Fibroblast of skin of left biceps (primary cell): ENCODE measurements at regions not wholly inside any gene's neighbourhood (a gene's known extent, or its start where the extent isn't known, plus 50 kb on each side); places are given as distances from the start of the nearest gene placed in this dataset.
"Not testable (repeated sequence)": the region's sequence is repeated elsewhere in the genome, so short reads cannot be mapped to it uniquely, and the experiment has no call there.

Source experiments
- DNase-seq, 2 experiments: peaks; one replicate each; pipeline ENCODE4 v3.0.0-alpha.2; 2013; ENCODE audit warnings: low read depth in 2 of 2

DNA sequence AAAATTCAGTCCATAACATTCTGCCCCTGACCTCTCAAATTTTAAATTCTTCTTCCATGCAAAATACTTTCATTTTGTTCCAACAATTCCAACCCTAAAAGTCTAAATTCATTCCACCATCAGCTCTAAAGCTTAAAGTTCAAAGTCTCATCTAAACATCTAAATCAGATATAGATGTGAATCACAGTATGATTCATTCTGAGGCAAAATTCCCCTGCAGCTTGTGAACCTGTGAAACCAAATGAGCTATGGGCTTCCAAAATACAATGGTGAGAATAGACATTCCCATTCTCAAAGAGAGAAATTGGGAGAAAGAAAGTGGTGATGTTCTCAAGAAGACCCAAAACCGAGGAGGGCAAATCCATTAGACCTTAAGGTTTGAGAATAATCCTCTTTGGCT lies 309.8 kb downstream of the HIVEP2 start:
- DNase-seq: peak in 1 of 2 experiments; percentile 6

DNA sequence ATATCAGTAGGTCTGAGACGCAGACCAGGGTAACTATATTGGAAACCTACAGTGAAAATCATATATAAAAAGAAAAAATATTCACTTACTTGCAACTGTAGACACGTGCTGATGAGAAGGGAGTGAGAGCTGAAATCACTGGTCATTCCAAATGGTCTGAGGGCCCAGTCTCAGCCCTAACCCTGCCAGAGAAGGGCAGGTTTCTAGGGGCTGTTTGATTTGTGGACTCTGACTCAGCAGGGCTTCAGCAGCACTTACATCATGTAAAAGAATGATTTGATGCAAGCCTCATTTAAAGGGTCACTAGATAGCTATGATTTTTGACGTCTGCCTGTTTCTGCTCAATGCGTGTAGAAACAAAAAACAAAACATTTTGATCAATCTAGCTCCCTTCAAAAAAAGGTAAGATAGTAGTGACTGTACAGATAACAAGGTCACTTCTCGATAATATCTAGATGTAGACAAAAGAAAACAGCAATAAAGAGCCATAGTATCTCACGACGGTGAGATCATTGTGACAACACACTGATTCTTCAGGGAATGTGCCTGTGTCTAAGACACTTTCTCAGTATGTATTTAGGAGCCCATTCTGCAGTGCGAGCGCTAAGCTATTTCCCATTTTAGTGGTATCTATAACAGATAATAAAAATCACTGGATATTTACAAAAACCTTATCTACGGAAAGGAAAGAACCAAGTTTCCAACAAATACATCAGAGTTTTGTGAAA lies 307.2 kb downstream of the HIVEP2 start:
- no peak for DNase-seq

DNA sequence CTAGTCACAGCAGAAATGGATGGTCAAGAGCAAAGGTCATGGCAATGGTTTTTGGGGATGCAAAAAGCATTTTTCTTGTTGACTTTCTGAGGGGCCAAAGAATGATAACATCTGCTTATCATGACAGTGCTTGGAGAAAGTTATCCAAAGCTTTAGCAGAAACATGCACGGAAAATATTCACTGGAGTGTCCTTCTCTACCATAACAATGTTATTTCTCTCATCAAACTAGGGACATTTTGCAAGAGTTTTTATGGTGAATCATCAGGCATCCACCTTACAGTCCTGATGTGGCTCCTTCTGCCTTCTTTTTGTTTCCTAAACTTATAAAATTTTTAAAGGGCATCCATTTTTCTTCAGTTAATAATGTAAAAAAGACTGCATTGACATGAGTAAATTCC lies 302.3 kb downstream of the HIVEP2 start:
- DNase-seq: no peak

DNA sequence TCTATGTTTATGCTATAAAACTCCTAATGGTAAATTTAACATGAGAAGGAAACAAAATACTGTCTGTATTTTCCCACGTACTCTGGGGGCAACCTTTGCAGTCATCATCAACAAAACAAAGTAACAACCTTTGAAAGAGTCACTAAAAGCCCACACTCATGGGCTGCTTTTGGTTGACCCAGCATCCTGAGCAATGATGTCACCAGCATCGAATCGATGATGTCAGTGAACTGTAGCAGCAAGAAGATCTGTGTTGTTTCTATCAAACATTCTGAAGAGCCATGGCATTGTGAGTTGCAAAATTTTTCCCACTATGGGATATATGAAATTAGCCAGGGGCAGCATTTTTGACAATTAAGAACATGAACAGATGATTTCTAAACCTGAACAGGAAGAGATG lies 300.1 kb downstream of the HIVEP2 start:
- no peak for DNase-seq

DNA sequence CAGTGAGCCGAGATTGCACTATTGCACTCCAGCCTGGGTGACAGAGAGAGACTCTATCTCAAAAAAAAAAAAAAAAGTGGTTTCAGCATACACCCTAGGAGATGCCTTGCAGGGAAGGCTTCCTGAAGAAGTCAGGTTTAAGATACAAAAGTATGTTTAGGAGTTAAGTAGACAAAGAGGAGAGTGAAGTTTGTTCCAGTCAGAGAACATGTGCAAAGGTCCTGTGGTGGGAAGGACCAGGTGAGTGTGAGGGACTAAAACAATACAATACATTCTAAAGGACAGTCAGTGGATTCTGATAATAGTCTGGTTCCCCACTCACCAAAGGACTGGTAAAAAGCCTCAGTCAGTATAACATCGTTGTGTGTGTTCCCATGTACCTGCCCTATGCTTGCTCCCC lies 299.3 kb downstream of the HIVEP2 start:
- DNase-seq: no peak

DNA sequence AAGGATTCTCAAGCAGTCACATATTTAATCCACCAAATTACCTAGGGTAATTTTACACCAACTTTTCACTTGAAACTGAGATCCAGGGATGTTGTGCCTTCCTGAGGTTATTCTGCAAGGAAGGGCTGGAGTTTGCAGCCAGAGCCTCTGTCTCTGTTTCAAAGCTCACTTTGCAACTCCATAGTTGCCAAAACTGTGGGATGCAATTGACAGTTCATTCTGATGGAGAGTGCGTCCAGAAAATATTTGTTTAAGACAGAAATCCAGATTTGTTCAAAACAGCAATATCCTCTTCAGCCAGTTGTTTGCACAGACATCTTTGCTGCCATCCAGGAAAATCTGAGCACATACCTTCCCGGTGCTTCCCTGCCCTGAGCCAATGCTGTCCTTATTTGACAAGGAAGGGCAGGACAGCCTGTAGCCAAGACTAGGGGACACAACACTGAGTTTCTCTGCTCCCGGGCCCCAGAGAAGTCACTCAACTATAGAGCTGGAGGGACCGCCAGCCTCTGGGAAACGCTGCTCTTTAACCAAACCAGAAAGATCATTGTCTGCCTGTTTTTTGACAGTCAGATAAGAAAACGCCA lies 297.4 kb downstream of the HIVEP2 start:
- DNase-seq: no peak

DNA sequence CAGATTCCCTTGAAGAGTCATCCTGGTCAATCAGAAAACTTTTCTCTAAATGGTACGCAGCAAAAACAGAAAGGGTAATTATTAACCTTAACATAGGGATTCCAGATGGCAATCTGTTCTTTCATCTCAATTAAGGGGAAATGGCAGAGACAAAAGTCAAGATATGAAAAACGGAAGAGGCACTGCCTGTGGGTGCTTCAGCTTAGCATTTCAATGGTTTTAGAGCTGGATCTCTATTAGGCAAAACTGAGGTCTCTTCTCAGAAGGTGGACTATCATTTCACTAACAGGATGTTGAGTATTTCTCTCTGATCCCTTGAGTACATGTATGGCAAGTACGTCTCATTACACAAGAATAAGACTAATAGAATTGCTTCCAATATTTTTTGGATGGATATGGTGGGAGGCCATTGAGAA lies 296.9 kb downstream of the HIVEP2 start:
- no peak for DNase-seq

DNA sequence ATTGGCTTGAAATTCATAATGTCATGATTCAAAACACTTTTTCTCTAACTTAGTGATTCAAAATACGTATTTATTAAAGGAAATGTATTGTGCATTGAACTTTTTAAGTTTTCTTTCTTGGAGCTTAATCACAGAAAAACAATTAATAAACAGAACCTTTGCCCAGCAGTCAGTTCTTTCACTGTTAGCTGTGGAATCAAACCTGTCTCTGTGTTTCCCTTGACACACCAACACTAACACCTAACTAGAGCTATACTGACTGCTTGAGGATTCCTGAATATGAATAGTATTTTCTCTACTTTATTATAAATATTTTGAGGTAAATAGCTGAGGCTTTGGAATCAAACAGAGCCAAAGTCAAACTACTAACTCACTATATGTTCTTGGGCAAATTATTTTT lies 296.4 kb downstream of the HIVEP2 start:
- no peak for DNase-seq

DNA sequence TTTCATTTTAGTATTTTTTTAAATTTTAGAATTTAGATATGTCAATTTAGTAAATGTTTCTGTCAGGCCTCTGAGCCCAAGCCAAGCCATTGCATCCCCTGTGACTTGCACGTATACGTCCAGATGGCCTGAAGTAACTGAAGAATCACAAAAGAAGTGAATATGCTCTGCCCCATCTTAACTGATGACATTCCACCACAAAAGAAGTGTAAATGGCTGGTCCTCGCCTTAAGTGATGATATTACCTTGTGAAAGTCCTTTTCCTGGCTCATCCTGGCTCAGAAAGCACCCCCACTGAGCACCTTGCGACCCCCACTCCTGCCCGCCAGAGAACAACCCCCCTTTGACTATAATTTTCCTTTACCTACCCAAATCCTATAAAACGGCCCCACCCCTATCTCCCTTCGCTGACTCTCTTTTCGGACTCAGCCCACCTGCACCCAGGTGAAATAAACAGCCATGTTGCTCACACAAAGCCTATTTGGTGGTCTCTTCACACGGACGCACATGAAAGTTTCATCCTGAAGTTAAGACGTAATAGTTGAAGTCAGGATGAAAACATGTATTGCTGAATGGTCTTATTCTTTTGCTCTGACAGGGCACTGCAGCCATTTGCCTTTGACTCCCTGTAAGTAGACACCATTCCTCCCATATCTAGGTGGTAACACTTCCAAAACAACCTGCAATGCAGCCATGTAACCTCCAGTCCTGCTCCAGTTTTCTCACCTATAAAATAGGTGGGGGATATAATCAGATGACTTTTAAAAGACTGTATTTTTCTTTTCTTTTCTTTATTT lies 295.3 kb downstream of the HIVEP2 start:
- DNase-seq: not testable (repeated sequence)

DNA sequence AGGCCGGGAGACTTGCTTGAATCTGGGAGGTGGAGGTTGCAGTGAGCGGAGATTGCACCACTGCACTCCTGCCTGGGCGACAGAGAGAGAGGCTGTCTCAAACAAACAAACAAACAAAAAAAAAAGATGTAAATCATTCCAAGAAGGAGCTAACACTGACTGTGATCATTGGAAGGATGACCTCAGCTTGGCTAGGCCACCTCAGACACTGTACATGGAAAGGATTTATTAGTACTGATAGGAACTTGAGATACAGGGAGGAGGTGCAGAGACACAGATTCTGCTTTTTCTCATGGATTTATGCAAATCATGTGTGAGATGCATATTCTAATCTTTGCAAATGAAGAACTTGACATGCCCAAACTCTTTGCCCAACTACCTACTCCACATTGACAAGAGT lies 293.6 kb downstream of the HIVEP2 start:
- no peak for DNase-seq

DNA sequence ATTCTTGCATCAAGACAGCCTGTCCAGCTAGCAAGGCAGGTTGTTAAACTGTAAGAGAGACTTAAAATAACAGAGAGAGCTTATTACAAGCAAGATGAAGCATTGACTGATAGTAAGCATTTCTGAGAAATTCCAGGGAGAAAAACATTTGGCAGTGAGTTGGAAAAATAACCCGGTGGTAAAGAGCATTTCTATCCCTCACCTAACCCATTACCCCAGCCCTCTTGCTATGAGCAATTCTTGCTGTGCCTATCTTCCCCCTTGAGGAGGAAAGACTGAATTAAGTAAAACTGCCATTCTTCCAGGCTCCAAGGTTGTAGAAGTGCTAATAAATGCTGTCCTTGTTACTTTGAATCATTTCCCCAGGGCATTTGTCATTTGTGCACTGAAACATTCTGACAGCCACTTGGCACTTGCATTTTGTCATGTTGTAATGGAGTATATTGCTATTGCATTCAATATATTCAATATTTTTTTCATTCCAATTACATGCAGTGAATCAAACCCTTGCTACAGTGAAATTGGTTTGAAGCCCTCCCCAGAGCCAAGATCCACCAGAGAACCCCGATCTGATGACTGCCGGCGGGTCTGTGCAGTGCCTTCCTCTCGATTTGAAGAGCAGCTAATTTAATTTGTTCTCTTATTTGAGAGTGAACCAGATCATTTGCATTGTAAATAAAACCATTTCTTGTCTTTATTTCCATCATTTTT lies 291.1 kb downstream of the HIVEP2 start:
- DNase-seq: no peak

DNA sequence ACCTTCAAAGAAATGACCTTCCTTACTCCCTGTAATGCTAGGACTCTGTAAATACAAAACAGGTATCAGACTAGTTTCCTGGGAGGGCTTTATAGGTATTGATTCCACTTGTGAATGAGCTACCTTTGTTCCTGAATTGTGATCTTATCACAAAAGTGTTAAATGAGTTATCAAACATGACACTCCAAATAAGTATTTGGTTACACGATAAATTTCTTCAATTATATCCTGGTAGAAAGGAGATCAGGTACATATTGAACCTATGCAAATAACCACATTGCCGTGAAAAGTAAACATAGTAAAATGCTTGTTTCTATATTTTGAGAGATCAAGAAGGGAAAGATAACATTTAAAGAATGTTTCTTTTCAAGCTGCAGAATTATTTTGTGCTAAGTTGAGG lies 285.3 kb downstream of the HIVEP2 start:
- no peak for DNase-seq

DNA sequence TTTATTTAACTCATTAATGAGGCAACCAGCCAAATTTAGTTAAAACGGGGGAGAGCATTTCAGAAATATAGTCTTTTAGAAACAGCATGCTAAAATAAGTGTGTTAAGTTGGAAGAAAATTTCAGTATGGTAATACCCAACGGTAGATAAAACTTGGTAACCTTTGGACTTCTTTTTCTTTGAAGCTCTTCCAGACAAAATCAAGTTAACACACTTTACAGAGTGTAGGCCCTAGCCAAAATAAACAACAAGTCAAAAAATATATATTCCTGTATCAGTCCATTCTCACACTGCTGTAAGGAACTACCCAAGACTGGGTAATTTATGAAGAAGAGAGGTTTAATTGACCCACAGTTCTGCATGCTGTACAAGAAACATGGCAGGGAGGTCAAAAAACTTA lies 279.6 kb downstream of the HIVEP2 start:
- no peak for DNase-seq

DNA sequence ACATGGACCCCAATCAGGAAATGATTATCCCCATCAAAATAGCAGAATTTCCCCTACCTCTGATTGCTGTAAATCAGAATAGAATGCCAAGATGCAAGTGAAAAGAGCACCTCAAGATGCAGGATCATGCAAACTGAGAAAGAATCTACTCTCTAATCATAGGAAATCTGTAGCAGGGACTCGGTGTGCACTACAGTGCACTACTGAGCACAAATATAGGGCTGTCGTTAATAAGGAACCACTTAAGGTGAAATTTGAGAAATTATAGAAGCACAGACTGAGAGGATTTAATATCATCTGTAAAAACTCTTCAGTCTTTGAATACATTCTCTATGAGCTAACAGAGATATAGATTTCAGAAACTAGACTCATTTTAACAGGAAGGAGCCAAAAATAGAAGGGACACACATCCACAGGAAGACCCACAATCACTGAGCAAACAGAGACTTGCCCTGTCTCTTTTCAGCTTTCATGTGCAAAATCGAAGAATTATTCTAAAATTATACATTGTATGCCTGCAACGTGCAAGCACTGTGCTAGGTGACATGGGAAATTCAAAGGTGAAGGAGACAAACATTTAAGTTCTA lies 278.3 kb downstream of the HIVEP2 start:
- DNase-seq: no peak

DNA sequence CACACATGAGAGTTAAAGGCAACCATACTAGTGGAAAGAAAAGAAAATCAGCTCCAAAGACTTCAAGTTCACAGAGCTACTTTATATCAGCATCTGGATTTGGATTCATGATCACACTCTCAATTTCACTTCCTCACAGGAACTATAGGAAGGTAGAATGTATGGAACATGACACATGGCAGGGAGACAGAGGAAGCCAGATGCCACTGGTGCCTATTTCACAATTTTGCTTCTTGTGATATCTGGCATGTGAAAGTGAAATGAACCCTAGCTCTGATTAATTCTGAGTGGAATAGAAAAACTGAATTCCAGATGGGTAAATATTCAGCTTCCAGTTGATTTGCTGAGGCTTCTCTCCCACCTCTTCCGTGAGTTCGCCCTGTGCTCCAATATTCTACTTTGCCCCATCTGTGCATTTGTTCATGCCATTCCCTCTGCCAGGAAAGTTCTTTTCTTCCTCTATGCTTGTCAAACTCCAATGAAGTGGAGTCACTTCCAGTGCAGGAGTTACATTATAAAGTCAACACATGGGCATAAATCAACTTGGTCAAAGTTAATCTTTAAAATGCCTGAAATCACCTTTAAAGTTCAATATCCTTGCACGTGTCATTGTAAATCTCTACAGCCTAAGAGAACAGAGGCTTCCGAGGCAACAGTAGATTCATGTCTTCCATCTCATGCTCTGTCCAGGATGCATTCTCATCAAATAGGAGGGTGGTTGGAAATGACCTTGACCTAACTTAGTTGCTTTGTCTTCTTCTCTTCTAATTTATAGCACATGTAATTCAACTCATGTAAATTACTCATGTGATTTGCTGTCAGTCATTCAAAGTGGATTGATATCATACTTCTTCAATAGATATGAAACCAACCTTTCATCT lies 275.3 kb downstream of the HIVEP2 start:
- no peak for DNase-seq

DNA sequence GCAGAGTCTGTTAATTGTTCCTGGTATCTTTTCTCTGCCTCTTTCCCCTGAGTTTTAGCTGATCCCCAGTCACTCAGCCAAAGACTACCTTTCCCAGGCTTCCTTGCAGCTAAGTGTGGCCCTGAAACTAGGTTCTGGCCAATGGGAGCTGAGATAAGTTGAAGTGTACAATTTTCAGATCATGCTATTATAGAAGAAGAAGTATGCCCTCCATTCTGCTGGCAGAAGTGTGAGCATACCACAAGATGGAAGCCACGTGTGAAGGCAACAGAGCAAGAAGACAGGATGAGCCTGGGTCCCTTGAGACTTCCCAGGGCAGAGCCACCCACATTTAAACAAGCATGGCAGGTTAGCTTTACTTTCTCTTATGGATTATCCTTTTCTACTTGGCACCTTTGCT lies 273.2 kb downstream of the HIVEP2 start:
- DNase-seq: no peak

DNA sequence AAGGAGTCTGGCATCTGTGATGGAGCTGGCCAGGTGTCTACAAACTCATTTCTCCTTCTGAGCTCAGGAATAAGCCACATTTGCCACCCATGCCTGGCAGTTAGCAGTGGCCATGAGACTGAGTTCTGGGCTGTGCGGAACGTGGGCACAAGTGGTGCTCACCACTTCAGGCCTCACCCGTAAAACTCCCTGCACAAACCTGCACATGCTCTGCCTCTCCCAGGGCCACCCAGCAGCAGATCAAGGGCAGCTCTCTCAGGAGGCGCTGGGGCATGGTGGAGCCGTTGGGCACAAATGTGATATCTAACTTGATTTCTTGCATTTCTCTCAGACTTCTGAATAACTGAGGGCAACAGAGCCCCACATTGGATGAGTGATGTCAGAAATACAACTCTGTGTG lies 269.5 kb downstream of the HIVEP2 start:
- no peak for DNase-seq

DNA sequence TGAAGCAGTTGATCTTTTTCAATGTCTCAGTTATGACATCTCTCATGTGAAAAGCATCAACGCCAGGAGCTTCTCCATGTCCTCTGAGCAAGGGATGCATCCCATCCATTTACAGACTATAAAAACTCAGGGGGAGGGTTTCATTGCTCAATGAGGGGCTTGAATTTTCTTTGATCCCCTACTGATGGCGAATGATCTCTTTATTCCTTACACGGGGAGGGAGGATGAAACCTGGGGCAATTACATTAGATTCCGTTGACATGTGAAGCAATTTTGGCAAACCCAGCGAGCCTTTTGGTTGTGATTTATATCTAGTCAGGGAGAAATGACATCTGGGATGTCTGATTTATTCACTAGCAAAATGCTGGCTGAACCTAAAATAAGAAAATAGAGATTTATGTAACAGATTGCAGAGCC lies 268.9 kb downstream of the HIVEP2 start:
- DNase-seq: no peak

DNA sequence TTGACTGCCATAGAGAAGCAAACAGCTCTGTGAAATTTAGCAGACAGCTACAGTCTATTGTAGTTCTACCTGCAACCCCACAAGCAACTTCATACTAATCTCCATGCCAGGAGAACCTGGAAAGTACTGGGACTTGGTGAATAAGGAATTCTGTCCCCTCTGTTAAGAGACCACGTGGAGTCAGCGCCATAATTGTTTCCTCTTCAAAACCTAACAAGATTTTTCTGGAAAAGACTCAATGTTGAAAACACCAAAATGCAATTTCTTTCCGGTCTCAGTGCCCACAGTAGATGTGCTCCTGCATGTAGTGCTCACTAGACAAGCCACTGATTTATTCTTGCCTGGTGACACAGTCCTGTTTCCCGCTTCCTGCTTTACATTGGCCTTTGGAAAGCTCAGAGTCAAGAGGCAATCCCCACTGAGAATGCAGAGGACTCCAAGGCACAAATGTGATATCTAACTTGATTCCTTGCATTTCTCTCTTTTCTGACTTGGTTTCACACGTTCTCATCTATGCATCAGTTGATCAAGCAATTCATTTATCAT lies 268.3 kb downstream of the HIVEP2 start:
- no peak for DNase-seq

DNA sequence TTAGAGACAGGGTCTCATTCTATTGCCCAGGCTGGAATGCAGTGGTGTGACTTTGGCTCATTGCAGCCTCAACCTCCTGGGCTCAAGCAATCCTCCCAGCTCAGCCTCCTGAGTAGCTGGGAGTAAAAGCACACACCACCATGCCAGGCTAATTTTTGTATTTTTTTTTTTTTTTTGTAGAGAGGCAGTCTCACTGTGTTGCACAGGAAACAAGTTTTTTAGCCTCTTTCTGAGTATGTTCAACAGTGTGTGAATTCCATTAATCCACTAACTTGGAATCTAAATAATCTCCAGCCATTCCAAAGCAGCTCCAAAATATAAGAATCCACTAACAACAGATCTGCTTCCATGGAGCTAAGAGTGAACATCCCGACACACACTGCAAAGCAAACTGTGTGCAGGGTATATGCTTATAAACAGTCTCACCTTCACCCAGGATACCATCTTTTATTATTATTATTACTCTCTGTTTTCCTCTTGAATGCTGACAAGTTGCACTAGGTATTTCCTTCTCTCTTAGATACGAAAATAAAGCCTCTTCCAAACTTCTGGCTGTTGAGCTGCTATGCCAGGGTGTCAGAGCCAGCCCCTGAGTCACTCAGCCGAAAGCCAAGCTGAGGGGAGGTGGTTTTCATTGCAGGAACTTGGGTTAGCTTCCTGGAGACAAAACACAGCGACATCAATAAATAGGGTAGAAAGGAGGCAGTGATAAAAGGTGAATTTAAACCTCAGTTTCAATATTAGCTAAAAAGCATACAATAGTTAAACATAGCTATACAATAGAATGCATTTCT lies 264.9 kb downstream of the HIVEP2 start:
- no peak for DNase-seq
